ENCODE measurements at regions not wholly inside any gene's neighbourhood (a gene's known extent, or its start where the extent isn't known, plus 50 kb on each side); places are given as distances from the start of the nearest gene placed in this dataset.

- no peaks in the 10 kb centered on the region for H3K9me2 ChIP-seq (ENCODE audit: insufficient read depth, low read length)
- no peaks in the 10 kb centered on the region for H3K36me3 ChIP-seq (ENCODE audit: insufficient read depth, low read length)
- H3K79me2 ChIP-seq (replicated peaks; ENCODE audit: insufficient read depth, low read length): no peaks in the 10 kb centered on the region
- H3K9ac ChIP-seq (ENCODE audit: low read length): no peak overlapping the region
- H2AFZ ChIP-seq (ENCODE audit: low read depth, low read length): no peak overlapping the region
- no peaks in the 10 kb centered on the region for H3K9me3 ChIP-seq (ENCODE audit: low read length)
- H3K4me2 ChIP-seq (ENCODE audit: low read length): no peak overlapping the region
- no peak overlapping the region for H3K4me3 ChIP-seq (ENCODE audit: low read length)
- H3K27me3 ChIP-seq (ENCODE audit: insufficient read depth, low read depth, low read length): no peaks in the 10 kb centered on the region
- H4K20me1 ChIP-seq (ENCODE audit: insufficient read depth): no peaks in the 10 kb centered on the region
- no peaks in the 10 kb centered on the region for H3F3A ChIP-seq (ENCODE audit: insufficient read depth, low read length, poor library complexity, severe bottlenecking)
- TF ChIP-seq RAD21 (conservative IDR thresholded peaks at IDR 0.05): no peak
- no peak overlapping the region for H3K27ac ChIP-seq (ENCODE audit: low read length)
These were observed 91.8 kb upstream of the PARP11 start for GRCh38 chr12:3965046-3965445.

GRCh38 chr12:3964439-3964838, 91.2 kb upstream of the PARP11 start:
- Histone ChIP-seq H3K9me3 (ENCODE audit: low read length) (no peaks in the 10 kb centered on the region), H3K9me2 (ENCODE audit: insufficient read depth, low read length) (no peaks in the 10 kb centered on the region), H2AFZ (ENCODE audit: low read depth, low read length) (no peak overlapping the region), H3K4me2 (ENCODE audit: low read length) (no peak overlapping the region), H3K36me3 (ENCODE audit: insufficient read depth, low read length) (no peaks in the 10 kb centered on the region), H3K4me3 (ENCODE audit: low read length) (no peak overlapping the region), H3K9ac (ENCODE audit: low read length) (no peak overlapping the region), H4K20me1 (ENCODE audit: insufficient read depth) (no peaks in the 10 kb centered on the region), H3K79me2 (replicated peaks; ENCODE audit: insufficient read depth, low read length) (no peaks in the 10 kb centered on the region), H3K27ac (ENCODE audit: low read length) (no peak overlapping the region), H3F3A (ENCODE audit: insufficient read depth, low read length, poor library complexity, severe bottlenecking) (no peaks in the 10 kb centered on the region), H3K27me3 (ENCODE audit: insufficient read depth, low read depth, low read length) (no peaks in the 10 kb centered on the region)
- no peak for TF ChIP-seq SMC3 (conservative IDR thresholded peaks at IDR 0.05; ENCODE audit: poor library complexity)
- no peak for TF ChIP-seq CTCF (IDR thresholded peaks at IDR 0.05; ENCODE audit: poor library complexity, severe bottlenecking)

GRCh38 chr12:3962631-3963483, 89.7 kb upstream of the PARP11 start:
- no peaks in the 10 kb centered on the region for H3F3A ChIP-seq (ENCODE audit: insufficient read depth, low read length, poor library complexity, severe bottlenecking)
- TF ChIP-seq SMC3 (conservative IDR thresholded peaks at IDR 0.05; ENCODE audit: poor library complexity): no peak
- no peak for TF ChIP-seq MXI1 (conservative IDR thresholded peaks at IDR 0.05; ENCODE audit: poor library complexity, severe bottlenecking)
- TF ChIP-seq CTCF (IDR thresholded peaks at IDR 0.05; ENCODE audit: poor library complexity, severe bottlenecking): no peak
- no peak for TF ChIP-seq REST (IDR thresholded peaks at IDR 0.05; ENCODE audit: borderline replicate concordance)
- TF ChIP-seq RAD21 (conservative IDR thresholded peaks at IDR 0.05): no peak
- no peak for TF ChIP-seq POLR2AphosphoS5 (IDR thresholded peaks at IDR 0.05)
- no peak for TF ChIP-seq EZH2 (IDR thresholded peaks at IDR 0.05; ENCODE audit: borderline replicate concordance, insufficient read depth, low read length, poor library complexity, severe bottlenecking)
- no peaks in the 10 kb centered on the region for H3K9me3 ChIP-seq (ENCODE audit: low read length)
- H3K9me2 ChIP-seq (ENCODE audit: insufficient read depth, low read length): no peaks in the 10 kb centered on the region
- no peaks in the 10 kb centered on the region for H3K79me2 ChIP-seq (replicated peaks; ENCODE audit: insufficient read depth, low read length)
- H2AFZ ChIP-seq (ENCODE audit: low read depth, low read length): no peak overlapping the region
- H3K4me2 ChIP-seq (ENCODE audit: low read length): no peak overlapping the region
- no peak overlapping the region for H3K9ac ChIP-seq (ENCODE audit: low read length)
- no peaks in the 10 kb centered on the region for H3K36me3 ChIP-seq (ENCODE audit: insufficient read depth, low read length)
- no peak overlapping the region for H3K27ac ChIP-seq (ENCODE audit: low read length)
- H4K20me1 ChIP-seq (ENCODE audit: insufficient read depth): no peaks in the 10 kb centered on the region
- no peaks in the 10 kb centered on the region for H3K27me3 ChIP-seq (ENCODE audit: insufficient read depth, low read depth, low read length)
- H3K4me3 ChIP-seq (ENCODE audit: low read length): no peak overlapping the region
